ENCODE measurements at regions not wholly inside any gene's neighbourhood (a gene's known extent, or its start where the extent isn't known, plus 50 kb on each side); places are given as distances from the start of the nearest gene placed in this dataset.
"Not testable (repeated sequence)": the region's sequence is repeated elsewhere in the genome, so short reads cannot be mapped to it uniquely, and the experiment has no call there.

DNA sequence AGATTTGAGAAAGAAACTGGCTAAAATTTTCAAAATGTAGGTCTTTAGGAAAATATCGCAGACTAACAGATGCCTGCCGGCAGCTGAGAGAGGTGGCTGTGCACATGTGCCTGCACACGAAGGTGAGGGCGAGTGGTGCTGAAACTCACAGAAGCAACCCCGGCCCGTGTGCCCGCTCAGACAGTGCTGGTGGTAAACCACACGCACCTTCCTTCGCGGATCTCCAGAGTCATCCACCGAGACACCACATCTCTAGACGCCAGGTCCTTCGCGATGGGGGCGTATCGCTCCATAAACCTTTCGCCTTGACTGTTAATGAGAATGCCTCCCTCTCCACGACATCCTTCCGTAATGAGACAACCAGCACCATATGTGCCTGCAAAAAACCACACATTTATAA lies 68.5 kb upstream of the TNK2 start:
- peaks cover 0 to 18% of the 10 kb centered on the region in 2 donors for H3K36me3 ChIP-seq (ENCODE audit: control insufficient read depth in 2 of 2, extremely low read depth in 1 of 2, insufficient read depth in 1 of 2, low read length in 1 of 2)
- POLR2A ChIA-PET, H3K27ac Mint-ChIP-seq: not testable (repeated sequence)

DNA sequence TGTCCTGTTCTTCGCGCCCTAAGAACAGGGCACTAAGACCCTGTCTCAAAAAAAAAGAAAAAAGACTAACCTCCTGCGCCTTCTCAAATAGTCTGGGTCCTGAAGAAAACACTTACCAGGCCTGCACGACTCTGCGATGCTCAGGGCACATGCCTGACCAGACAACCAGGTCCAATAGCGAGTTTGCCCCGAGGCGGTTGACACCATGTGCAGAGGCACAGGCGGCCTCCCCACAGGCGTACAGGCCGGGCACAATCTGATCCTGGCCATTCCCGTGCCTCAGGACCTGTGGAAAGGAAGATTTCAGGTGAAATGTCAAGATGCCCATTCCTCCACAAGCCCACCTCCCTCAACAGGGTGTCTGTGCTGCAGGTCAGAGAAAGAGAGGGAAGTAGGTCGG lies 65.9 kb upstream of the TNK2 start:
- H3K9me3 Mint-ChIP-seq; H3K4me1 Mint-ChIP-seq; DNase-seq; H3K4me1 ChIP-seq (ENCODE audit: control insufficient read depth in 1 of 2, extremely low read depth in 1 of 2, insufficient read depth in 2 of 2, low read length in 2 of 2); CTCF ChIA-PET; ATAC-seq (replicated peaks in 1 of 4); POLR2A ChIA-PET; H3K9me3 ChIP-seq; H3K4me3 Mint-ChIP-seq; H3K27me3 Mint-ChIP-seq; H3K27me3 ChIP-seq (replicated peaks in 1 of 2; ENCODE audit: control insufficient read depth in 2 of 2, extremely low read depth in 1 of 2, insufficient read depth in 2 of 2, low read length in 1 of 2); H3K27ac Mint-ChIP-seq; H3K4me3 ChIP-seq (ENCODE audit: control insufficient read depth in 1 of 2, extremely low read depth in 1 of 2, low read length in 1 of 2); H3K27ac ChIP-seq (ENCODE audit: low read length): not testable (repeated sequence)
- H3K36me3 Mint-ChIP-seq, result peaks cover 28% of the 10 kb centered on the region
- WGBS (ENCODE audit: insufficient coverage), result 92% methylated on average over 2 of the region's 13 CpGs
- H3K36me3 ChIP-seq (ENCODE audit: control insufficient read depth in 2 of 2, extremely low read depth in 1 of 2, insufficient read depth in 1 of 2, low read length in 1 of 2), result peaks cover 5 to 35% of the 10 kb centered on the region in 2 donors

More for the DNA sequence above, 68.5 kb upstream of the TNK2 start:
- H3K4me3 Mint-ChIP-seq; H3K9me3 Mint-ChIP-seq; H3K9me3 ChIP-seq; H3K27me3 Mint-ChIP-seq; H3K4me1 Mint-ChIP-seq; H3K27ac ChIP-seq (ENCODE audit: low read length); DNase-seq; H3K27me3 ChIP-seq (replicated peaks in 1 of 2; ENCODE audit: control insufficient read depth in 2 of 2, extremely low read depth in 1 of 2, insufficient read depth in 2 of 2, low read length in 1 of 2); CTCF ChIA-PET; ATAC-seq (replicated peaks in 1 of 4); H3K4me3 ChIP-seq (ENCODE audit: control insufficient read depth in 1 of 2, extremely low read depth in 1 of 2, low read length in 1 of 2); H3K4me1 ChIP-seq (ENCODE audit: control insufficient read depth in 1 of 2, extremely low read depth in 1 of 2, insufficient read depth in 2 of 2, low read length in 2 of 2): not testable (repeated sequence)
- H3K36me3 Mint-ChIP-seq, result peaks cover 17% of the 10 kb centered on the region
- no CpG with 5 or more reads among the region's 19 CpGs for WGBS (ENCODE audit: insufficient coverage)

DNA sequence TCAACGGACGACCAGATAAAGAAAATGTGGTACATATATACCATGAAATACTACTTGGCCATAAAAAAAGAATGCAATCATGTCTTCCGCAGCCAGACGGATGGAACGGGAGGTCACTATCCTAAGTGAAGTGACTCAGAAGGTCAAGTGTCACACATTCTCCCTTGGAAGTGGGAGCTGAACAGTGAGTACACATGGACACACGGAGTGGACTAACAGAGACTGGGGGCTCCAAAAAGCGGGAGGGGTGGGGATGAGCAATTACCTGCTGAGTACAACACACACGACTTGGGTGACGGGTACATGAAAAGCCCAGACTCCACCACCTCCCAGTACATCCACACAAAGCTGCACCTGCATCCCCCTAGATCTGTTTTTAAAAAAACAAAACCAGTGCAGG lies 62.5 kb upstream of the TNK2 start:
- whole genome bisulfite sequencing (ENCODE audit: insufficient coverage), result 98% methylated on average over 4 of the region's 9 CpGs
- DNase-seq; H3K4me1 Mint-ChIP-seq; H3K27ac ChIP-seq (ENCODE audit: low read length); CTCF ChIA-PET; H3K27me3 Mint-ChIP-seq; H3K9me3 Mint-ChIP-seq; H3K27ac Mint-ChIP-seq; H3K4me1 ChIP-seq (ENCODE audit: control insufficient read depth in 1 of 2, extremely low read depth in 1 of 2, insufficient read depth in 2 of 2, low read length in 2 of 2); H3K4me3 ChIP-seq (ENCODE audit: control insufficient read depth in 1 of 2, extremely low read depth in 1 of 2, low read length in 1 of 2); H3K27me3 ChIP-seq (replicated peaks in 1 of 2; ENCODE audit: control insufficient read depth in 2 of 2, extremely low read depth in 1 of 2, insufficient read depth in 2 of 2, low read length in 1 of 2); POLR2A ChIA-PET; H3K9me3 ChIP-seq; ATAC-seq (replicated peaks in 1 of 4); H3K4me3 Mint-ChIP-seq: not testable (repeated sequence)
- H3K36me3 Mint-ChIP-seq, result peaks cover 32% of the 10 kb centered on the region
- H3K36me3 ChIP-seq (ENCODE audit: control insufficient read depth in 2 of 2, extremely low read depth in 1 of 2, insufficient read depth in 1 of 2, low read length in 1 of 2), result peaks cover 5 to 38% of the 10 kb centered on the region in 2 donors

DNA sequence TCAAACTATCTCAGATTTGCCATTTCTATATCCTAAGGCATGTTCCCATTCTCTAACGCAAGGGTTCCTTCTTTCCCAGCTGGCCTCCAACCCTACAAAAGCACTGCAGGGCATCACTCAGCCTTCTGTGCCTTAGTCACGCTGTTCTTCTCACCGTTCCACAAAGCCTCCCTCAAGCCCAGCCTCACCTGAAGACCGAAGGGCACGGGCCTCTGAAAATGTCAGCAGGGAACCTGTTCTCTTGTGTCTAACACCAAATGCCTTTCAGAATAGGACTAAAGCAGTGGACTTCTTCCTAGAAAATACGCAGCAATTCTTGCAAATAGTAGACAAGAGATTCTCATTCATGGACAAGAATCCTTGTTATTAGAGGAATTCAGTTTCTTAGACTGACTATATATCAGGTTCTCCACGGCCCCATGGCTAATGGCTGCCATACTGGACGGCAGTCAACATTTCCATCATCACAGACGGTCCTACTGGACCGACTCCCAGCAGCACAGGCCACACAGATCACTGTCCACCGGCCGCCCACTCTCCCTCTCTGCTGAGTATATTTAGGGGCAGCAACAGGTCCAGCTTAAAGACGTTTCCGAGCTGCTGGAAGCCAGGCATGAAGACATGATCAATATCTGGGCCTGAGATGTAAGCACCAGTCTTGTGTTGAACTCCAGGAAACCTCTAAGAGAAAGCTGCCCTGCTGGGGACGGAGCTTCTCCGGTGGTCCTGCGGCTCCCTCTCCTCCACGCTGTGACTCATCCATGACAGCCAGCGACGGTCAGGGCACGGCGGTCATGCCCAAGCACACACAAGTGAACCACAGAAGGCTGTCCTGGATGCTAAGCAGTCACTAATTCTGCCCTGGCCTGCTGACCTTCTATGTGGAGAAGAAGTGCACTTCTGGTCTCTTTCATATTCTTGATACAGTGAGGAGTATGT lies 61.8 kb upstream of the TNK2 start:
- H3K4me1 Mint-ChIP-seq; H3K27ac ChIP-seq (ENCODE audit: low read length); H3K27me3 ChIP-seq (replicated peaks in 1 of 2; ENCODE audit: control insufficient read depth in 2 of 2, extremely low read depth in 1 of 2, insufficient read depth in 2 of 2, low read length in 1 of 2); H3K4me1 ChIP-seq (ENCODE audit: control insufficient read depth in 1 of 2, extremely low read depth in 1 of 2, insufficient read depth in 2 of 2, low read length in 2 of 2); H3K9me3 ChIP-seq; ATAC-seq (replicated peaks in 1 of 4); H3K4me3 ChIP-seq (ENCODE audit: control insufficient read depth in 1 of 2, extremely low read depth in 1 of 2, low read length in 1 of 2); DNase-seq; CTCF ChIA-PET; H3K27me3 Mint-ChIP-seq; H3K4me3 Mint-ChIP-seq; H3K9me3 Mint-ChIP-seq; POLR2A ChIA-PET; H3K27ac Mint-ChIP-seq: not testable (repeated sequence)
- 94% methylated on average over 19 of the region's 22 CpGs for WGBS (ENCODE audit: insufficient coverage)
- peaks cover 5 to 33% of the 10 kb centered on the region in 2 donors for H3K36me3 ChIP-seq (ENCODE audit: control insufficient read depth in 2 of 2, extremely low read depth in 1 of 2, insufficient read depth in 1 of 2, low read length in 1 of 2)
- H3K36me3 Mint-ChIP-seq, result peaks cover 33% of the 10 kb centered on the region

DNA sequence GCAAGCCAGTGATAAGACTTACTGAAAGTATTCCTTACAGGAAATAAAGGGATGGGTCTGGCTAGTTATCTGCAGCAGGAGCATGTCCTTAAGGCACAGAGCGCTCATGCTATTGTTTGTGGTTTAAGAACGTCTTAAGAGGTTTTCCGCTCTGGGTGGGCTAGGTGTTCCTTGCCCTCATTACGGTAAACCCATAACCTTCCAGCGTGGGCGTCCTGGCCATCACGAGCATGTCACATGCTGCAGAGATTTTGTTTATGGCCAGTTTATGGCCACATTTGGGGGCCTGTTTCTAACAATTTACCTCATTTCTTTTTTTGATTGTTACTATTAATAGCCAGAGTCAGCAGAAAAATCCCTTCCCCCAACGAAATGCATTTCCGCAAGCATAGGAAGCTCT lies 61.0 kb upstream of the TNK2 start:
- H3K36me3 ChIP-seq (ENCODE audit: control insufficient read depth in 2 of 2, extremely low read depth in 1 of 2, insufficient read depth in 1 of 2, low read length in 1 of 2), result peaks cover 5 to 34% of the 10 kb centered on the region in 2 donors
- POLR2A ChIA-PET; DNase-seq; ATAC-seq (replicated peaks in 1 of 4); H3K27ac ChIP-seq (ENCODE audit: low read length); H3K4me1 Mint-ChIP-seq; H3K27me3 ChIP-seq (replicated peaks in 1 of 2; ENCODE audit: control insufficient read depth in 2 of 2, extremely low read depth in 1 of 2, insufficient read depth in 2 of 2, low read length in 1 of 2); H3K4me1 ChIP-seq (ENCODE audit: control insufficient read depth in 1 of 2, extremely low read depth in 1 of 2, insufficient read depth in 2 of 2, low read length in 2 of 2); CTCF ChIA-PET; H3K9me3 Mint-ChIP-seq; H3K4me3 ChIP-seq (ENCODE audit: control insufficient read depth in 1 of 2, extremely low read depth in 1 of 2, low read length in 1 of 2); H3K27me3 Mint-ChIP-seq; H3K4me3 Mint-ChIP-seq; H3K27ac Mint-ChIP-seq; H3K9me3 ChIP-seq: not testable (repeated sequence)
- 94% methylated on average over 6 of the region's 9 CpGs for WGBS (ENCODE audit: insufficient coverage)
- peaks cover 37% of the 10 kb centered on the region for H3K36me3 Mint-ChIP-seq

DNA sequence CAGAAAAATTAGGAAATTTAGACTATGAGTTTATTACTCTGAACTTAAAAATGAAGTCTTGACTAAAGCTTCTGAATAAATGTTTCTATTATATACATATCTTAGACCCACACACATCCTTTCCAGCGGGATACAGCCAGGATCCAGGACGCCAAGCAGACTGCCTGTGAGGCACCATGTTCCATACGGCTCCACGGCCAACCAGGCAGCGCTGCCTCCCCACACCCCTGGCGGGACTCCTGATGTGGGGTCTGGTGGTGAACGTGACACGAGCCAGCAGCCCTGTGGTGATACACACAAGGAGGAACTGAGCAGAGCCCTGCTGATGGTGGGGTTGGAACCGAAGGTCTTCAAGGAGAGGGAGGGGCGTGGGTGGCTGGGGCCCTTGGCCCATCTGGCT lies 59.8 kb upstream of the TNK2 start:
- no CpG with 5 or more reads among the region's 10 CpGs for WGBS (ENCODE audit: insufficient coverage)
- POLR2A ChIA-PET, result not testable (repeated sequence)
- peaks cover 33% of the 10 kb centered on the region for H3K36me3 Mint-ChIP-seq

DNA sequence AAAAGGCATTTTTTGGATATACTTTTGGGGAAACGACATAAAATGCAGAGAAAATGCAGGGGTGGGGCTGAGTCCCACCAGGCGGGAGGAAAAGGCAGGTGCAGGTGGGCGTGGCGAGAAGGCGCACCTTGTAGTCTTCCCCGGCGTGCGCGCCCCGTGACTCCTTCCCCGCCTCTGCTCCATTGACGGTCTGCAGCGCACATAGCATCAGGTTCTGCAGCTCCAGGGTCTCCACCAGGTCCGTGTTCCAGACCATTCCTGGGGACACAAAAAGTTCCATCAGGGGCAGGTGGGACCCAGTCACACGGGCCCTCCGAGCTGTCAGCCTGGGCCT lies 59.0 kb upstream of the TNK2 start:
- DNase-seq; H3K27me3 Mint-ChIP-seq; H3K27ac ChIP-seq (ENCODE audit: low read length); H3K9me3 Mint-ChIP-seq; H3K4me1 Mint-ChIP-seq; ATAC-seq (replicated peaks in 1 of 4); H3K9me3 ChIP-seq; H3K4me1 ChIP-seq (ENCODE audit: control insufficient read depth in 1 of 2, extremely low read depth in 1 of 2, insufficient read depth in 2 of 2, low read length in 2 of 2); POLR2A ChIA-PET; H3K27me3 ChIP-seq (replicated peaks in 1 of 2; ENCODE audit: control insufficient read depth in 2 of 2, extremely low read depth in 1 of 2, insufficient read depth in 2 of 2, low read length in 1 of 2); H3K4me3 ChIP-seq (ENCODE audit: control insufficient read depth in 1 of 2, extremely low read depth in 1 of 2, low read length in 1 of 2); H3K4me3 Mint-ChIP-seq; H3K27ac Mint-ChIP-seq; CTCF ChIA-PET: not testable (repeated sequence)
- peaks cover 35% of the 10 kb centered on the region for H3K36me3 Mint-ChIP-seq
- no CpG with 5 or more reads among the region's 16 CpGs for WGBS (ENCODE audit: insufficient coverage)
- H3K36me3 ChIP-seq (ENCODE audit: control insufficient read depth in 2 of 2, extremely low read depth in 1 of 2, insufficient read depth in 1 of 2, low read length in 1 of 2), result peaks cover 5 to 33% of the 10 kb centered on the region in 2 donors

More for the DNA sequence above, 59.8 kb upstream of the TNK2 start:
- H3K27ac Mint-ChIP-seq; H3K9me3 Mint-ChIP-seq; ATAC-seq (replicated peaks in 1 of 4); H3K27ac ChIP-seq (ENCODE audit: low read length); CTCF ChIA-PET; H3K4me3 ChIP-seq (ENCODE audit: control insufficient read depth in 1 of 2, extremely low read depth in 1 of 2, low read length in 1 of 2); H3K4me1 ChIP-seq (ENCODE audit: control insufficient read depth in 1 of 2, extremely low read depth in 1 of 2, insufficient read depth in 2 of 2, low read length in 2 of 2); H3K9me3 ChIP-seq; H3K27me3 ChIP-seq (replicated peaks in 1 of 2; ENCODE audit: control insufficient read depth in 2 of 2, extremely low read depth in 1 of 2, insufficient read depth in 2 of 2, low read length in 1 of 2); H3K4me3 Mint-ChIP-seq; DNase-seq; H3K27me3 Mint-ChIP-seq; H3K4me1 Mint-ChIP-seq: not testable (repeated sequence)
- H3K36me3 ChIP-seq (ENCODE audit: control insufficient read depth in 2 of 2, extremely low read depth in 1 of 2, insufficient read depth in 1 of 2, low read length in 1 of 2), result peaks cover 5 to 31% of the 10 kb centered on the region in 2 donors
